Urothelium cell line (cell line): ENCODE measurements at regions not wholly inside any gene's neighbourhood (a gene's known extent, or its start where the extent isn't known, plus 50 kb on each side); places are given as distances from the start of the nearest gene placed in this dataset.

ENCODE experiments used
- DNase-seq: peaks from one replicate; pipeline ENCODE4 v3.0.0; 2011; ENCODE audit warnings: low spot score, mixed read lengths
- FAIRE-seq: peaks from 2 replicates; lab custom pipeline; 2011; peaks lifted over from hg19 to GRCh38; lab: Jason Lieb, UNC

GRCh38 chr15:47990821-47991220, 130.0 kb upstream of the SLC24A5 start:
- DNase-seq (no peak), FAIRE-seq (no peak)

DNA sequence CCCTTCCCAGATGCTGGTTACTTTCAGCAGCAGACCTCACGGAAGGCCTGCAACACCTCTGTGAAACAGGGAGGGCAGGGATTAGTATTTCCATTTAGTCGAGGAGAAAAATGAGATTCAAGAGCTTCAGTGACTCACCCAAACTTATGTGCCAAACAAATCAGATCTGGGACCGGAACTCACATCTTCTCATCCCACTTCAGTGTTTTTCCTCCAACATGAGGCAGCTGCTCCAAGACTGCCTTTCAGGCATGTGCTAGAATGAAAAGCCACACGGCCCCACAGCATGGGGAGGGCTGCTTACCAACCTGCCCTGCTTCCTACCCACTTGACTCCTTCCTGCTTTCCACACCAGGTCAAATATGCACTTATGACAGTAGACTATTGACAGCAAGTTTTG, 129.4 kb upstream of the SLC24A5 start:
- DNase-seq: no peak
- no peak for FAIRE-seq

DNA sequence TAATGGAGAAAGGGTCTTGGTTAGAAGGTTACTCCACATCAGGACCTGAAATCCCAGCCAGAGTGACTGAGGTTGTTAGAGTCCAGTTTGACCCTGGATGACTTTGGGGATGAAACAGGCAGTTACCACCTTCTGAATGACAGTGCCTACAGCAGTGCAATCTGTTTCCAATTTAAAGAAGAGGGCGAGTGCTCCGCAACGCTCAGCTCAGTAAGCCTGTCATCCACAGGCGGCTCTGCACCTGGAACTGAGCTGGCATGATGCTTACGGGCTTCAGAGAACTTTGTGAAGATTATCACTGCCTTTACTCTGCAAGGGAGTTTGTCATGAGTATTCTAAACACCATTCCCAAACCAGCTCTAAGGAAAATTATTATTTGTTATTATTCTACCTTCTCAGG, 127.7 kb upstream of the SLC24A5 start:
- FAIRE-seq: no peak
- DNase-seq: no peak

GRCh38 chr15:47997195-47998080, 123.4 kb upstream of the SLC24A5 start:
- DNase-seq: no peak
- no peak for FAIRE-seq

GRCh38 chr15:47998619-47999019, 122.2 kb upstream of the SLC24A5 start:
- FAIRE-seq: no peak
- DNase-seq: no peak

DNA sequence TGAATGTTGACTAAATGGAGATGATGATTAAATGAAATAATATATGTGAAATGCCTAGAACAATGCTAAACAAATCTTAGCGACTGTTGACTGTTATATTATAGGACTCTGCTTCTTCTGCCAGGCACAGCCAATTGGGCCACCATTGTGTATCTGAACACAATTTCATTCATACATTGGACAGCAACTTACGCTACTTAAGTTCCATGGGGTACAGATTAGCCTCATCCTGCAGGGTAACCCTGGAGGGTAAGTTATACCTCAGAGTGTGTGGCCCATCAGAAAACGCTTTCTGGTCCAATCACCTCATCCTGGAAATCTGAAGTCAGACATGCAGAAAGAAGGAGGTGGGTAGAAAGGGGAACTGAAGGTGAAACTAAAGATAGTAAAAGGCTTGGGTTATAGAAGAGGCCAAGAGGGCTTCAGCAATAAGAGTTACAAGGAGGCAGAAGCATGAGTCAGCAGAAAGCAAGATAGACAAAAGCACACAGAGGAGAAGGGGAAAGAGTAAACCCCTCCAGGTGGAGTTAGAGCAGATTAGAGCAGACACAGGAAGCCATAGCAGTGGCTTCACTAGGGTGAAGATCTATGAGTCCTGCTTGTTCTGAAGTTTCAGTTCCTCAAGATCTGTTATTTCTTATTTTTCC, 119.3 kb upstream of the SLC24A5 start:
- DNase-seq (no peak), FAIRE-seq (no peak)

DNA sequence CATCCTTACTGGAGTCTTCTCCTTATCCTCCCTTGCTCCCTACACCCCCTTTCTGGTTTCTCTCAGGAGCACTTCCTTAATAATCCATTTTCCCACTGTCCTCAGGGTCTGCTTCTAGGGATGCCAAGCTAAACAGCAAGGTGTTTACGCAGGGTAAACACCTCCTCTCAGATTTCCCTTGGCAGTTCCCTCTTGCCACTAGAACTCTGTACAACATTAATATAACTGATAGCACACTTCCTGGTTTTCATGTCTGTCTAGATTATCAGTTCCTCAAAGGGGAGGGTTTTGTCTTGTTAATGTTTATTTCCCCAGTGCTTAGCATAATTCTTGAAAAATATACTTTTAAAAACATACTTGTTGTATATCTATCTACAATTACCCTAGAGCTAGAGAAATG, 118.0 kb upstream of the SLC24A5 start:
- FAIRE-seq (no peak), DNase-seq (no peak)

GRCh38 chr15:48003441-48003840, 117.3 kb upstream of the SLC24A5 start:
- no peak for FAIRE-seq
- DNase-seq: no peak

- DNase-seq (no peak), FAIRE-seq (no peak)
Measured at GRCh38 chr15:48005077-48005476, 115.7 kb upstream of the SLC24A5 start.

- no peak for FAIRE-seq
- DNase-seq: no peak
Measured at GRCh38 chr15:48006031-48006511, 114.7 kb upstream of the SLC24A5 start.

- no peak for DNase-seq
- no peak for FAIRE-seq
Measured at GRCh38 chr15:48010316-48010715, 110.5 kb upstream of the SLC24A5 start.

GRCh38 chr15:48012191-48012590, 108.6 kb upstream of the SLC24A5 start:
- DNase-seq (no peak), FAIRE-seq (no peak)

DNA sequence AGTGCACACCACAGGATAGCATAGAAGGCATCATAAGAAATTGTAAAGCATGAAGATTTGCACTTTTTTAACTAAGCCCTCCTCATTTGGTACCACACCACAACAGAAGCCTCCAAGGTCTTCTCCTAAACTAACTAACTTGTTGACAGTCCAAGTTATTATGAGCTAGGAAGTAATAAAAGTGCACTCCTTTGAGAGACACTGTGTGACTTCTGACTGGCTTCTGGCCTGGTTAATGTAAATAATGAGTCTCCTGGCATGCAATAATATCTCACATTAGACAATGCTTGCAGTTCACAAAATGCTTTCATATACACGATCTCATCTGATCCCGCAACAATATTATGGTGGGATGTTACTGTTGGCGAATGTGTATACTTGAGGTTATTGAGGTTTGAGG, 103.9 kb upstream of the SLC24A5 start:
- FAIRE-seq: no peak
- no peak for DNase-seq

GRCh38 chr15:48017747-48018146, 103.0 kb upstream of the SLC24A5 start:
- no peak for FAIRE-seq
- DNase-seq: no peak

DNA sequence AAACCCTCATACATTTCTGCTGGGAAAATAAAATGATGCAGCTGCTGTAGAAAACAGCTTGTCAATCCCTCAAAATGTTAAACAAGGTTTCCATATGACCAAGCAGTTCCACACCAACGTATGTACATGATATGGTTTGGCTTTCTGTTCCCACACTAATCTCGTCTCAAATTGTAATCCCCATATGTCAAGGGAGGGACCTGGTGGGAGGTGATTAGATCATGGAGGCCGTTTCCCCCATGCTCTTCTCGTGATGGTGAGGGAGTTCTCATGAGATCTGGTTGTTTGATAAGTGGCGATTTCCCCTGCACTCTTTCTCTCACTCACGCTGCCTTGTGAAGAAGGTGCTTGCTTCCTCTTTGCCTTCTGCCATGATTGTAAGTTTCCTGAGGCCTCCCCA, 100.6 kb upstream of the SLC24A5 start:
- no peak for FAIRE-seq

GRCh38 chr15:48021336-48022086, 99.3 kb upstream of the SLC24A5 start:
- FAIRE-seq (no peak), DNase-seq (peak; percentile 17)

More for the DNA sequence above, 100.6 kb upstream of the SLC24A5 start:
- DNase-seq: no peak

GRCh38 chr15:48025118-48025517, 95.7 kb upstream of the SLC24A5 start:
- FAIRE-seq (no peak), DNase-seq (no peak)

GRCh38 chr15:48028712-48029111, 92.1 kb upstream of the SLC24A5 start:
- no peak for FAIRE-seq
- DNase-seq: no peak

GRCh38 chr15:48029642-48030041, 91.1 kb upstream of the SLC24A5 start:
- DNase-seq (no peak), FAIRE-seq (no peak)

- no peak for FAIRE-seq
- no peak for DNase-seq
Measured at GRCh38 chr15:48031466-48031865, 89.3 kb upstream of the SLC24A5 start.

- no peak for FAIRE-seq
- no peak for DNase-seq
Measured at GRCh38 chr15:48031973-48032372, 88.8 kb upstream of the SLC24A5 start.
